SHP77 (cell line): ENCODE measurements at regions not wholly inside any gene's neighbourhood (a gene's known extent, or its start where the extent isn't known, plus 50 kb on each side); places are given as distances from the start of the nearest gene placed in this dataset.
"Not testable (repeated sequence)": the region's sequence is repeated elsewhere in the genome, so short reads cannot be mapped to it uniquely, and the experiment has no call there.

Experiments used
- DNase-seq, 2 experiments: peaks; one replicate each; lab custom pipeline; 2025; lab: John Stamatoyannopoulos, UW

- no peak for DNase-seq
Observed at GRCh38 chr2:43071599-43072550, 154.5 kb downstream of the ZFP36L2 start.

- no peak for DNase-seq
Observed at GRCh38 chr2:43070676-43071502, 155.5 kb downstream of the ZFP36L2 start.

- no peak for DNase-seq
Observed at GRCh38 chr2:43070030-43070429, 156.4 kb downstream of the ZFP36L2 start.

- no peak for DNase-seq
Observed at GRCh38 chr2:43068631-43069517, 157.5 kb downstream of the ZFP36L2 start.

GRCh38 chr2:43068041-43068533 is 158.3 kb downstream of the ZFP36L2 start:
- DNase-seq: no peak

- DNase-seq: no peak
Observed at GRCh38 chr2:43067254-43068040, 159.0 kb downstream of the ZFP36L2 start.

- DNase-seq: not testable (repeated sequence)
Observed at GRCh38 chr2:43066541-43067253, 159.7 kb downstream of the ZFP36L2 start.

- DNase-seq: no peak
Observed at GRCh38 chr2:43065871-43066270, 160.5 kb downstream of the ZFP36L2 start.

- DNase-seq: no peak
Observed at GRCh38 chr2:43065036-43065435, 161.4 kb downstream of the ZFP36L2 start.

GRCh38 chr2:43063096-43063495 is 163.3 kb downstream of the ZFP36L2 start:
- DNase-seq: not testable (repeated sequence)

GRCh38 chr2:43062058-43062457 is 164.3 kb downstream of the ZFP36L2 start:
- no peak for DNase-seq

- DNase-seq: no peak
Observed at GRCh38 chr2:43060390-43061016, 165.9 kb downstream of the ZFP36L2 start.

GRCh38 chr2:43059183-43059897 is 167.1 kb downstream of the ZFP36L2 start:
- no peak for DNase-seq

GRCh38 chr2:43058726-43059110 is 167.7 kb downstream of the ZFP36L2 start:
- DNase-seq: no peak

GRCh38 chr2:43057742-43058725 is 168.4 kb downstream of the ZFP36L2 start:
- no peak for DNase-seq

GRCh38 chr2:43057026-43057741 is 169.2 kb downstream of the ZFP36L2 start:
- DNase-seq: no peak

GRCh38 chr2:43055985-43056384 is 170.4 kb downstream of the ZFP36L2 start:
- no peak for DNase-seq
